ENCODE measurements at regions not wholly inside any gene's neighbourhood (a gene's known extent, or its start where the extent isn't known, plus 50 kb on each side); places are given as distances from the start of the nearest gene placed in this dataset.

- intact Hi-C loops (cut with DNase I): no loop called here
- H3K4me3 ChIP-seq: no peak overlapping the region
- H3K36me3 ChIP-seq (replicated peaks in 1 of 2): no peaks in the 10 kb centered on the region
- H3K27me3 ChIP-seq: no peaks in the 10 kb centered on the region
- TF ChIP-seq POLR2A (IDR thresholded peaks at IDR 0.05) (no peak), CTCF (IDR thresholded peaks at IDR 0.05) (no peak)
- no peaks in the 10 kb centered on the region for H3K4me1 ChIP-seq (replicated peaks in 1 of 2)
- 82 to 86% (median 84%) methylated on average over 4 of the region's 4 CpGs for WGBS, 4 donors
- DNase-seq: no peak
- H3K9me3 ChIP-seq (replicated peaks in 1 of 3): no peaks in the 10 kb centered on the region
- no peak overlapping the region for H3K27ac ChIP-seq
These were observed 1793.0 kb downstream of the TP53TG3F start for GRCh38 chr16:35252356-35252936.

- TF ChIP-seq CTCF (IDR thresholded peaks at IDR 0.05) (no peak), POLR2A (IDR thresholded peaks at IDR 0.05) (no peak)
- WGBS, 4 donors: 48 to 69% (median 59%) methylated on average over 21 to 33 of the region's 33 CpGs
- no peak overlapping the region for H3K4me3 ChIP-seq
- intact Hi-C loops (cut with DNase I): no loop called here
- H3K27me3 ChIP-seq: no peaks in the 10 kb centered on the region
- H3K9me3 ChIP-seq (replicated peaks in 1 of 3): no peaks in the 10 kb centered on the region
- no peaks in the 10 kb centered on the region for H3K36me3 ChIP-seq (replicated peaks in 1 of 2)
- H3K27ac ChIP-seq: no peak overlapping the region
- no peaks in the 10 kb centered on the region for H3K4me1 ChIP-seq (replicated peaks in 1 of 2)
- DNase-seq: no peak
These were observed 1795.9 kb downstream of the TP53TG3F start for GRCh38 chr16:35255186-35255803.

GRCh38 chr16:35255816-35256215 is 1796.4 kb downstream of the TP53TG3F start:
- DNase-seq: no peak
- Histone ChIP-seq H3K4me3 (no peak overlapping the region), H3K36me3 (replicated peaks in 1 of 2) (no peaks in the 10 kb centered on the region), H3K9me3 (replicated peaks in 1 of 3) (no peaks in the 10 kb centered on the region), H3K27ac (no peak overlapping the region), H3K27me3 (no peaks in the 10 kb centered on the region), H3K4me1 (replicated peaks in 1 of 2) (no peaks in the 10 kb centered on the region)
- WGBS, 4 donors: 41 to 58% (median 47%) methylated on average over 11 of the region's 11 CpGs
- intact Hi-C loops (cut with DNase I): no loop called here
- TF ChIP-seq CTCF (IDR thresholded peaks at IDR 0.05) (no peak), POLR2A (IDR thresholded peaks at IDR 0.05) (no peak)

GRCh38 chr16:35258381-35258780 is 1799.0 kb downstream of the TP53TG3F start:
- H3K27ac ChIP-seq: no peak overlapping the region
- H3K9me3 ChIP-seq (replicated peaks in 1 of 3): no peaks in the 10 kb centered on the region
- intact Hi-C loops (cut with DNase I): no loop called here
- H3K4me1 ChIP-seq (replicated peaks in 1 of 2): no peaks in the 10 kb centered on the region
- no peak for DNase-seq
- H3K27me3 ChIP-seq: no peaks in the 10 kb centered on the region
- TF ChIP-seq POLR2A (IDR thresholded peaks at IDR 0.05) (no peak), CTCF (IDR thresholded peaks at IDR 0.05) (no peak)
- WGBS, 4 donors: 62 to 82% (median 68%) methylated on average over 7 to 9 of the region's 9 CpGs
- H3K36me3 ChIP-seq (replicated peaks in 1 of 2): no peaks in the 10 kb centered on the region
- H3K4me3 ChIP-seq: no peak overlapping the region

Measured in adrenal gland (tissue), 9 donors.